ENCODE measurements at regions not wholly inside any gene's neighbourhood (a gene's known extent, or its start where the extent isn't known, plus 50 kb on each side); places are given as distances from the start of the nearest gene placed in this dataset.

DNA sequence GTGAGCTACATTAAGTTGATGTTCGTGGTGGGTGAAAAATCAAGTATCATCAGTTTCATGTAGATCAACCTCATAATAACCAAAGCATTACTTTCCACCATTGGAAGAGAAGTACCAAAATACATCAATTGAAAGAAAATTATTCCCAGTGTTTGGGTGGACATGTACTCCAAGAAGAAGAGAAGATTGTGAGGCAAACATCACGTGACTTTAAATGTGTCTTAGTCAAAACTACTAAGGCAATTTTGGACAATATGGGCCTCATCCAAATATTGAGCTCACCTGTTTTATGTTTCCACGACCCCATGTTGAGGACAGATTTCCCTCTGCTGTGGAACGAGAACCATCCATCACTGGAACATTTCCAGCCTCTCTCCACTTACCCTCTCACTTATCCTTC, 303.0 kb upstream of the LMCD1 start:
- H3K27ac ChIP-seq (ENCODE audit: low read depth in 1 of 2, low read length in 1 of 2), result no peak overlapping the region
- WGBS, result 79% methylated on average over 4 of the region's 4 CpGs
- DNase-seq (ENCODE audit: low read depth in 6 of 9, low spot score in 9 of 9), result no peak
- no peaks in the 10 kb centered on the region for H3K4me1 ChIP-seq (ENCODE audit: control insufficient read depth in 2 of 2, insufficient read depth in 2 of 2, low read length in 2 of 2)
- no peaks in the 10 kb centered on the region for H3K9me3 ChIP-seq (ENCODE audit: control insufficient read depth in 2 of 2, insufficient read depth in 1 of 2, low read length in 1 of 2)
- no peaks in the 10 kb centered on the region for H3K27me3 ChIP-seq (ENCODE audit: control insufficient read depth in 2 of 2, insufficient read depth in 1 of 2, low read length in 1 of 2)
- H3K36me3 ChIP-seq (ENCODE audit: control insufficient read depth in 2 of 2, insufficient read depth in 2 of 2, low read length in 1 of 2), result no peaks in the 10 kb centered on the region
- no peak overlapping the region for H3K4me3 ChIP-seq (ENCODE audit: low read length in 2 of 2)

DNA sequence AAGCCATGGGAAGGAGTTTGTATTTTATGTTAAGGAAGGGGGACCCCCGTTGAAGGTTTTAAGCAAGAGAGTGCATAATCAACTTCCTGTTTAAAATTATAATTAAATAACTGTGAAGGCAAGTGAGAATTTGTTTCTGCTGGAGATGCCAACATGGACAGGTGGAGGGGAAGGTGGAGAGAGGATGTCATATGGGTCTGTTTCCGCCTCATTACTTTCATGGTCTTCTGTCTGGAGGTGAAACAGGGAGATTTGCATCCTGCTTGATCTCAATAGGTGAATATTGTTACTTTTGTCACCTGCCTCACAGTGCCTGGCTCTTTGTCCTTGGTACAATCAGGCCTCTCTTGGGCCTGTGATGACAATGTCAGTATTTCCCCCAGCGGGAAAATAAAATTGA, 300.6 kb upstream of the LMCD1 start:
- no peaks in the 10 kb centered on the region for H3K4me1 ChIP-seq (ENCODE audit: control insufficient read depth in 2 of 2, insufficient read depth in 2 of 2, low read length in 2 of 2)
- H3K27ac ChIP-seq (ENCODE audit: low read depth in 1 of 2, low read length in 1 of 2), result no peak overlapping the region
- H3K36me3 ChIP-seq (ENCODE audit: control insufficient read depth in 2 of 2, insufficient read depth in 2 of 2, low read length in 1 of 2), result no peaks in the 10 kb centered on the region
- H3K4me3 ChIP-seq (ENCODE audit: low read length in 2 of 2), result no peak overlapping the region
- H3K9me3 ChIP-seq (ENCODE audit: control insufficient read depth in 2 of 2, insufficient read depth in 1 of 2, low read length in 1 of 2), result no peaks in the 10 kb centered on the region
- no peaks in the 10 kb centered on the region for H3K27me3 ChIP-seq (ENCODE audit: control insufficient read depth in 2 of 2, insufficient read depth in 1 of 2, low read length in 1 of 2)
- 89% methylated on average over 3 of the region's 3 CpGs for WGBS
- DNase-seq (ENCODE audit: low read depth in 6 of 9, low spot score in 9 of 9), result no peak

DNA sequence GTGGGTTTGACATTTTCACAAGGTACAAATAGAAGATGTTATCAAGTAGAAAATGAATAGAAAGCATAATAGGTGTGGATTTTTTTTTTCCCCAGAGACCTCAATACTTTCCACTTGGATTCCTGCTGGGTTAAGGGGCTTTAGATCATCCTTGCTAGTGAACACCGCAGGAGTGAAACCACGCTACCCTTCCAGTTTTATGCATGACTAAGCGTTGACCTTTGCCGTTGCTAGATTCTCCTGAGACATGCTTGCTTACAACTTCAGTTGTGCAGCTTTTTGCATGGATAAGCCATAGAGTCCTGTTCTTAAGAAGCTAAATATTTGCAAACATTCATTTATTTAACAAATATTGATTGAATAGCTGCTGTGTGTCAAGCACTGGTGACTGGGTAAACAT, 299.7 kb upstream of the LMCD1 start:
- Histone ChIP-seq H3K9me3 (ENCODE audit: control insufficient read depth in 2 of 2, insufficient read depth in 1 of 2, low read length in 1 of 2) (no peaks in the 10 kb centered on the region), H3K27ac (ENCODE audit: low read depth in 1 of 2, low read length in 1 of 2) (no peak overlapping the region), H3K36me3 (ENCODE audit: control insufficient read depth in 2 of 2, insufficient read depth in 2 of 2, low read length in 1 of 2) (no peaks in the 10 kb centered on the region), H3K27me3 (ENCODE audit: control insufficient read depth in 2 of 2, insufficient read depth in 1 of 2, low read length in 1 of 2) (no peaks in the 10 kb centered on the region), H3K4me1 (ENCODE audit: control insufficient read depth in 2 of 2, insufficient read depth in 2 of 2, low read length in 2 of 2) (no peaks in the 10 kb centered on the region), H3K4me3 (ENCODE audit: low read length in 2 of 2) (no peak overlapping the region)
- no peak for DNase-seq (ENCODE audit: low read depth in 6 of 9, low spot score in 9 of 9)
- WGBS, result 94% methylated on average over 4 of the region's 4 CpGs

DNA sequence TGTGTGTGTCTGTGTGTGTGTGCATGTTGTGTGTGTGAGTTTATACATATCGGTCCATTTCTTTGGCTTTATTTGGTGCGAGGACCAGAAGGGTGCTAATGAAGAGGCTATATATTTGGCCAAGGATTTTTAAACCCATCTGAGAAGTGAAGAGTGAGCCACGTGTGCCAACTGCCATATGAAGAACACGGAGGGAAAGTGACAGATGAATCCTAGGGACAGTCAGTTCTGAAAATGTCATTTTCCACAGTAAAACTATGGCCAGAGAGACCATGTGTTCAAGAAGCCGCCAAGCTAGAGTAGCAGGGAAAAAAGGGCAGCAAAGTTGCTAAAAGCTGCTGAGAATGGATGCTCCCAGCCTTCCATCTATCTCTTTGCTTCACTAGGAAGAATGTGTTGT, 297.3 kb upstream of the LMCD1 start:
- no peak overlapping the region for H3K4me3 ChIP-seq (ENCODE audit: low read length in 2 of 2)
- 73% methylated on average over 5 of the region's 5 CpGs for WGBS
- no peaks in the 10 kb centered on the region for H3K9me3 ChIP-seq (ENCODE audit: control insufficient read depth in 2 of 2, insufficient read depth in 1 of 2, low read length in 1 of 2)
- no peaks in the 10 kb centered on the region for H3K36me3 ChIP-seq (ENCODE audit: control insufficient read depth in 2 of 2, insufficient read depth in 2 of 2, low read length in 1 of 2)
- no peaks in the 10 kb centered on the region for H3K27me3 ChIP-seq (ENCODE audit: control insufficient read depth in 2 of 2, insufficient read depth in 1 of 2, low read length in 1 of 2)
- H3K27ac ChIP-seq (ENCODE audit: low read depth in 1 of 2, low read length in 1 of 2), result no peak overlapping the region
- H3K4me1 ChIP-seq (ENCODE audit: control insufficient read depth in 2 of 2, insufficient read depth in 2 of 2, low read length in 2 of 2), result no peaks in the 10 kb centered on the region
- DNase-seq (ENCODE audit: low read depth in 6 of 9, low spot score in 9 of 9), result no peak

DNA sequence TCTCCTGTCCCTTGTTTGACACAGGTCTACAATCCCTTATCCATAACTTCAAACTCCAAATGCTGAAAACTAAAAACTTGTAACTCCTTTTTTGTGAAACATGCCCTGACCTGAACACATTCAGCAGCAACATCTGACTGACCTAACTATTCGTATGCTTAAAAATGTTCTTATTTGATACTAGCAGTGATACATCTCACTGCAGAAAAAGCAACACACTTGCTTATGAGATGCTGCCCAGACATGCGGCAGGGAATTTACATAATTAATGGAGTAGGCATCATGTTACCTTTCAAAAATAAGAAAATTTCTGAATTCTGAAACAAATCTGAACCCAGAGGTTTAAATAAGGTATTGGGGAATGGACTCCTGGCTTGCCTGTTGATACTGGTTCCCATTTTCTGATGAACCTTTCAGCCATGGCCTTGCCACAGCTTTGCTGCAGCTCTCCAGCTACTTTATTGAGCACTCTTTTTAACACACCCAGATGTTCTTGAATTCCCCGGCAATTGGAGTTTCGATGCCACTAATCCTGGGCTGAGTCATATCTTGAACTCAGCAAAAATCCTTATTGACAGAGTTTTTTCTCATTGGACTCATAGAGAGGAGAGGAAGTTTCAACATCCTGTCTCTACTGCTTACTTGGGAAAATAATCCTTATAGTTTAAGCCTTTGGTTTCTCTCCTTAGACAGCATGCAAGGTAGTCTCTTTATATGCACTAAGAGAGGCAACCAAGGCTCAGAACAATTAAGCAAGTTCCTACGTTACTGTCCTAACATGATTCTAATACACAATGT, 296.6 kb upstream of the LMCD1 start:
- Histone ChIP-seq H3K27ac (ENCODE audit: low read depth in 1 of 2, low read length in 1 of 2) (no peak overlapping the region), H3K4me3 (ENCODE audit: low read length in 2 of 2) (no peak overlapping the region), H3K36me3 (ENCODE audit: control insufficient read depth in 2 of 2, insufficient read depth in 2 of 2, low read length in 1 of 2) (no peaks in the 10 kb centered on the region), H3K27me3 (ENCODE audit: control insufficient read depth in 2 of 2, insufficient read depth in 1 of 2, low read length in 1 of 2) (no peaks in the 10 kb centered on the region), H3K4me1 (ENCODE audit: control insufficient read depth in 2 of 2, insufficient read depth in 2 of 2, low read length in 2 of 2) (no peaks in the 10 kb centered on the region), H3K9me3 (ENCODE audit: control insufficient read depth in 2 of 2, insufficient read depth in 1 of 2, low read length in 1 of 2) (no peaks in the 10 kb centered on the region)
- WGBS, result 95% methylated on average over 5 of the region's 5 CpGs
- DNase-seq (ENCODE audit: low read depth in 6 of 9, low spot score in 9 of 9), result no peak

DNA sequence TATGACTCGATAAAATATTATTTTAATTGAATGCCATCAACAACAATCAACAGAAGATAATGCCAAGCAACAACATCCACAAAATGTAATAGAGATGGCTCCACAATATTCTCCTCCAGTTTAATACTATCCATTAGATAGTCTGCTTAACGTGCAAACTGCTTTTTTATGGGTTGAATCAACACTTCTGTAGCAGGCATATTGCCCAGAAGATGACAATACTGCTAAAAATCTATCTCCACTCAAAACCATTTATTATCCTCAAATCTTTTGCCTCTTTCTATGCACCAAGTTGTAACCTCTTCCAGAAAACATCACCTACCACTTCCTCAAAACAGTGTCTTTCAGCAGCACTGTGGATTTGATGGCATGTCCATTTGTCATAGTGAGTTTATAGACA, 295.7 kb upstream of the LMCD1 start:
- no peak for DNase-seq (ENCODE audit: low read depth in 6 of 9, low spot score in 9 of 9)
- H3K27me3 ChIP-seq (ENCODE audit: control insufficient read depth in 2 of 2, insufficient read depth in 1 of 2, low read length in 1 of 2), result no peaks in the 10 kb centered on the region
- no peak overlapping the region for H3K27ac ChIP-seq (ENCODE audit: low read depth in 1 of 2, low read length in 1 of 2)
- H3K9me3 ChIP-seq (ENCODE audit: control insufficient read depth in 2 of 2, insufficient read depth in 1 of 2, low read length in 1 of 2), result no peaks in the 10 kb centered on the region
- no peaks in the 10 kb centered on the region for H3K4me1 ChIP-seq (ENCODE audit: control insufficient read depth in 2 of 2, insufficient read depth in 2 of 2, low read length in 2 of 2)
- H3K36me3 ChIP-seq (ENCODE audit: control insufficient read depth in 2 of 2, insufficient read depth in 2 of 2, low read length in 1 of 2), result no peaks in the 10 kb centered on the region
- WGBS, result 69% methylated on average over 2 of the region's 2 CpGs
- H3K4me3 ChIP-seq (ENCODE audit: low read length in 2 of 2), result no peak overlapping the region

DNA sequence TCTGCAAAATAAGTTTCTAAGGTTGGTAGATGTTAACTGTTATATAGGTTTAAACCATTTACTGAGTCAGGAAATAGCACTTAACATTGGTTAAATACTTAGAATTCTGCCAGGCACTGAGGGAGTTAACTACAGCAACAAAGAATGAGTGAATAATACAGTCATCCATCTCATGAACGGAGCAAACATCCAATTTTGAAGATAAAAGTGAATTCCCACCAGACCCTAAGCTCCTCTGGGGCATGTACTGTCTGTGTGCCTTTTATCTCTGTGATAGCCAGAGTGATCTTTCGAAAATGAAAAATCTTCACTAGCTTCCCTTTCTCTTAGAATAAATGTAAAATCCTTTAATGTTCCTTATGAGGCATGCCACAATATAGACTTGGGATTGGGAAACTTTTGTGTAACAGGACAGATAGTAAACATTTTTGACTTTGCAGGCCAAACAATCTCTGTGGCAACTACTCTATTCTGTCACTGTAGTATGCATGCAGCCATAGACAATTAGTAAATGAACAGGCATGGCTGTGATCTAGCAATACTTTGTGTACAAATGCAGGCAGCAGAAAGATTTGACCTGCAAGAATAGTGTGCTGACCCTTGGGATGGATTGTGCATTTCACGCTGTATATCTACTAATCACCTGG, 294.5 kb upstream of the LMCD1 start:
- H3K27me3 ChIP-seq (ENCODE audit: control insufficient read depth in 2 of 2, insufficient read depth in 1 of 2, low read length in 1 of 2), result no peaks in the 10 kb centered on the region
- no peaks in the 10 kb centered on the region for H3K36me3 ChIP-seq (ENCODE audit: control insufficient read depth in 2 of 2, insufficient read depth in 2 of 2, low read length in 1 of 2)
- no peak overlapping the region for H3K4me3 ChIP-seq (ENCODE audit: low read length in 2 of 2)
- H3K4me1 ChIP-seq (ENCODE audit: control insufficient read depth in 2 of 2, insufficient read depth in 2 of 2, low read length in 2 of 2), result no peaks in the 10 kb centered on the region
- H3K9me3 ChIP-seq (ENCODE audit: control insufficient read depth in 2 of 2, insufficient read depth in 1 of 2, low read length in 1 of 2), result no peaks in the 10 kb centered on the region
- 89% methylated on average over 3 of the region's 3 CpGs for WGBS
- no peak overlapping the region for H3K27ac ChIP-seq (ENCODE audit: low read depth in 1 of 2, low read length in 1 of 2)
- DNase-seq (ENCODE audit: low read depth in 6 of 9, low spot score in 9 of 9), result no peak

DNA sequence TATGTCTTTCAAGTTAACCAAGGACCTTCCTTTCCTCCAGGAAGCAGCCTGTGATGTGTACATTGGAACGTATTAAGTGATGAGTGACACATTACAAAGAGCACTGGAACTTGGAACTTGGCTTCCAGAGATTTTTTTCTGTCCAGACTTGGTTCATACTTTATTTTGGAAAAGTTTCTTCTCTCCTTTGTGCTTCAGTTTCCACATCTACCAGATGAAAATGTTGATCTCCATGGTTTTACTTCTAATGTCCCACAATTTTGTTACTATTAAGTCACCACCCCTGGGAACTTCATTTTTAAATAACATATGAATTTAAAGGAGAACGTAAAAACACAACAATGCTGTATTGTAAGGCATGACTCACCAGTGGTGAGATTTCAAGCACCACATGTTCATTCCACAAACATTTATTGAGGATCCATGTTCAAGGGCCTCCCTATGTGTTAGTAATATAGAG, 290.7 kb upstream of the LMCD1 start:
- Histone ChIP-seq H3K4me1 (ENCODE audit: control insufficient read depth in 2 of 2, insufficient read depth in 2 of 2, low read length in 2 of 2) (no peaks in the 10 kb centered on the region), H3K27me3 (ENCODE audit: control insufficient read depth in 2 of 2, insufficient read depth in 1 of 2, low read length in 1 of 2) (no peaks in the 10 kb centered on the region), H3K36me3 (ENCODE audit: control insufficient read depth in 2 of 2, insufficient read depth in 2 of 2, low read length in 1 of 2) (no peaks in the 10 kb centered on the region), H3K4me3 (ENCODE audit: low read length in 2 of 2) (no peak overlapping the region), H3K9me3 (ENCODE audit: control insufficient read depth in 2 of 2, insufficient read depth in 1 of 2, low read length in 1 of 2) (no peaks in the 10 kb centered on the region), H3K27ac (ENCODE audit: low read depth in 1 of 2, low read length in 1 of 2) (no peak overlapping the region)
- no peak for DNase-seq (ENCODE audit: low read depth in 6 of 9, low spot score in 9 of 9)
- 84% methylated on average over 2 of the region's 2 CpGs for WGBS

DNA sequence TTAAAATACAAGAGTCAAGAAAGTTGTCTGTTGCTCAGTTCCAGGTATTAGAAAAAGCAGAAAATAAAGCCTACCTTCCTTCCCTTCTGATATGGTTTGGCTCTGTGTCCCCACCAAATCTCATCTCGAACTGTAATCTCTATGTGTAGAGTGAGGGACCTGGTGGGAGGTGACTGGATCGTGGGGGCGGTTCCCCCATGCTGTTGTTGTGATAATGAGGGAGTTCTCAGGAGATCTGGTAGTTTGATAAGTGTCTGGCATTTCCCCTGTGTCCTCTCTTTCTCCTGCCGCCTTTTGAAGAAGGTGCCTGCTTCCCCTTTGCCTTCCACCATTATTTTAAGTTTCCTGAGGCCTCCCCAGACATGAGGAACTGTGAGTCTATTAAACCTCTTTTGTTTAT, 288.8 kb upstream of the LMCD1 start:
- DNase-seq (ENCODE audit: low read depth in 6 of 9, low spot score in 9 of 9), result no peak
- H3K27ac ChIP-seq (ENCODE audit: low read depth in 1 of 2, low read length in 1 of 2), result no peak overlapping the region
- H3K27me3 ChIP-seq (ENCODE audit: control insufficient read depth in 2 of 2, insufficient read depth in 1 of 2, low read length in 1 of 2), result no peaks in the 10 kb centered on the region
- no peaks in the 10 kb centered on the region for H3K9me3 ChIP-seq (ENCODE audit: control insufficient read depth in 2 of 2, insufficient read depth in 1 of 2, low read length in 1 of 2)
- no peaks in the 10 kb centered on the region for H3K4me1 ChIP-seq (ENCODE audit: control insufficient read depth in 2 of 2, insufficient read depth in 2 of 2, low read length in 2 of 2)
- 87% methylated on average over 4 of the region's 4 CpGs for WGBS
- no peak overlapping the region for H3K4me3 ChIP-seq (ENCODE audit: low read length in 2 of 2)
- H3K36me3 ChIP-seq (ENCODE audit: control insufficient read depth in 2 of 2, insufficient read depth in 2 of 2, low read length in 1 of 2), result no peaks in the 10 kb centered on the region
